Amniotic stem cell (primary cell): ENCODE measurements at regions not wholly inside any gene's neighbourhood (a gene's known extent, or its start where the extent isn't known, plus 50 kb on each side); places are given as distances from the start of the nearest gene placed in this dataset.
"Not testable (repeated sequence)": the region's sequence is repeated elsewhere in the genome, so short reads cannot be mapped to it uniquely, and the experiment has no call there.

Source experiments
- DNase-seq: peaks from one replicate; lab custom pipeline; 2025; lab: John Stamatoyannopoulos, UW

DNA sequence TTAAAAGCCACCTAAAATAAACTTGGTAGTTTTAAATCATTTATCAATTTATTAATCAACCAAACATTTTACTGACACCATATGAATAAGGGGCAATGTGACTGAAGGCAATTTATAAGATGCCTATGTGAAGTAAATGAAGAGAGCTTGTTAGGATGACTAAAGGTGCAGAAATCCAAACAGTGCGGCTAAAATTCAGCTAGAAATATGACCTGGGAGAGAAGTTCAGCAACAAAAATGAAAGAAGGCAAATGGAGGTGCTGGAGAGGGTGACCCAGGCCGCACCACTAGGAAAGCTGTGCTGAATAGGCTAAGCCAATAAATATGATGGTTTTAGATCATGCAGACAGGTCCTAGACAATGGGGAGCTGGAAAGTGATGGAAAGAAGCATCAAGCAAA, 403.7 kb downstream of the BTG1 start:
- DNase-seq = no peak

DNA sequence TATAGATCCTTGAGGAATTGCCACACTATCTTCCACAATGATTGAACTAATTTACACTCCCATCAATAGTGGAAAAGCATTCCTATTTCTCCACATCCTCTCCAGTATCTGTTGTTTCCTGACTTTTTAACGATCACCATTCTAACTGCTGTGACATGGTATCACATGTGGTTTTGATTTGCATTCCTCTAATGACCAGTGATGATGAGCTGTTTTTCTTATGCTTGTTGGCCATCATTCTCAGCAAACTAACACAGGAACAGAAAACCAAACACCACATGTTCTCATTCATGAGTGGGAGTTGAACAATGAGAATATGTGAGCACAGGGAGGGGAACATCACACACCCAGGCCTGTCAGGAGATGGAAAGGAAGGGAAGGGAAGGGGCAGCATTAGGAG, 411.8 kb downstream of the BTG1 start:
- not testable (repeated sequence) for DNase-seq

DNA sequence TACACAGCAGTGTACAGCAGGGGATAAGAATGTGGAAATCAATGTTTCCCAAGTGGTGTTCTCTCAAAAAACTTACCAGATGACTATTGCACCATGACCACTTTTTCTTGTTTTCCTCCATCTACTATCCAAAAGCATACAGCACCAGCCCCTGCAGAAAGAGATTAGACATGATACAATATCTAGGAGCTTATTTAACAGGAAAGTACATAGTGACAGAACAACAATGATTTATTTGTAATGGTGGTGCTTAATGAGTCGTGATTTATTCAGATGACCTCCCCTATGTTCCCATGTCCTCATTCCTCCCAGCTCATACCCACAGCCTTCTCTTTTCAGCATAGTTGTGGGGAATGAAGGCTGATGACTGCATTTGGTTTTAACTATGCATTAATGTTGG, 413.6 kb downstream of the BTG1 start:
- no peak for DNase-seq

DNA sequence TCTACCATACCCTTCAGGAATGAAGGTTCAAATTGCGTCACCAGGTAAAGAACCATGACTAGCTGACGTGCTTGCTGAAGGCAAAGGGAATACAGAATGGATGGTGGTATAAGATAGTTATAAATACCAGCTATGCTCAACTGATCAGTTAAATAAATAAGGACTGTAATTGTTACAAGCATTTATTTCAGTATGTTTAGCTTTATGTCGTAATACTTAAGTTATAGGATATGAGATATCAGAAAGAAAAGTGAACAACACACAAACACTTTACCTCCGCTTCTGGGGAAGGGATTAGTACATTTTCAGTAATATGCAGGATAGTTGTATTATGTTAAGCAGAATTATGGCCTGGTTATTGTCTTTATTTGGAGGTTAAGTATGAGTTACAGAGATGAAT, 416.1 kb downstream of the BTG1 start:
- no peak for DNase-seq

DNA sequence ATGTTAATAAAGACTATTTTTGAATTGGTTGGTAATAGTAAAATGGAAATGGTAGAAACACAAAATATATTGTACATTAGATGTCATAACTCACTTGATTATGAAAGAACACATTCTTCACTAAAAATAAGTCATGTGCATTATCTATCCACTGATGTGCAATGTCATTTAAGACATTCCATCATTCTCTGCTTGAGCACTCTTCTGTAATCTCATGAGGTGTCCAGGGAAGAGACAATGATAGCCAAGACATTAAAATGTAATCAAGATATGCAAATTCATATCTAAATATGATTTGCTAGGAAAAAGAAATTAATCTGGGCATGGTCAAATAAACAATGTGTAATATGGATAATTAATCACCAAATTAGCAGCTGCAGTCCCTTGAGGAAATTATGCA, 422.5 kb downstream of the BTG1 start:
- no peak for DNase-seq

DNA sequence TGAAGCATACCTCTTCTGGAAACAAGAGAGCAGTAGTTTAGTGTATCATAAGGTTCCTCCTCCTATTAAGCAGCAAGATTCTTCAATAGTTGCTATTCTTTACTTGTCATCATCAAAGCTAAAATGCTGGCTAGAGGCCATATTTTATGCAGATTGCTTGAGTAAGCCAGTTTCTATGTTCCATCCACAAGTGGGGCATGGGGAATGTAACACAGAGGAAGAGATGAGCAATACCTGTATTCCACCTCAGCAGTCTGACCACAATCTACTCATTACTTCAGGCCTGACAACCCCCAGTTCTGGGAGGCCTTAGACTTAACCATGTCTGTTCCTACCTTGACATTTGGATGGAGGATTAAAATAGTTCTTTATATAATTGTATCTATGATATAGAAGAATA, 423.6 kb downstream of the BTG1 start:
- DNase-seq = no peak

DNA sequence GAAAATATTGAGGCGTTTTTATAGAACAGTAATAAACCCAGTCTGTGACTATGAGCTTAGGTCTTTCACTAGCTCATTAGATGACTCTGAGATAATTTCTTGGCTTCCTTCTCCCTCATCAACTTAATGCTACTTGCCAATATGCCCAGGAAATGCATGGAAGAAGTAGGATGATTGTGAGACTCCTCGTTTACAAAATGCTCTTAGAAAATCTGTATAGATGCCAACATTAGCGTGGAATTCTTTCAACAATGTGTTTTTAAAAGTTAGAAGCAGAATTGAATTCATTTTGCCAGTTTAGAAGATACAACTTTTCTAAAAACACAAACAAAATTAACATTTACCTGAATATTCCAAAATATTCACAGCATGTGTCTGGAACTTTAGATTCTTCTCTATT, 424.6 kb downstream of the BTG1 start:
- no peak for DNase-seq

DNA sequence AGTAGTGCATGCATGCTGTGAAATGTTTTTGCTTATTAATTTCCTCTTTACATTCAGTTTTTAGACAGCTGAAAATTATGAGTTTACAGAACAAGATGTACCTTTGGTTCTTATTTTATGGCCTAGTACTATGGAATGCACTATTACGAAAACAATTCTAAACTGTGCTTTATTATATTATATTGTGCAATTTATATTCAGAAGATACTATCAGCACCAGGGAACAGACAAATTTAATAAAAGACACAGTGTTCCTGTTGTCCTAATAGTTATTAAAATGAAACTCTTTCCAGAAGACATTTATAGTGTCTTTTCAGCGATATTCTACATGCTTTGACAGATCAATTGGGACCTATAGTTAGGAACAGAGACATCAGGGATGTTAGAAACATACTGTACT, 427.3 kb downstream of the BTG1 start:
- DNase-seq = no peak

DNA sequence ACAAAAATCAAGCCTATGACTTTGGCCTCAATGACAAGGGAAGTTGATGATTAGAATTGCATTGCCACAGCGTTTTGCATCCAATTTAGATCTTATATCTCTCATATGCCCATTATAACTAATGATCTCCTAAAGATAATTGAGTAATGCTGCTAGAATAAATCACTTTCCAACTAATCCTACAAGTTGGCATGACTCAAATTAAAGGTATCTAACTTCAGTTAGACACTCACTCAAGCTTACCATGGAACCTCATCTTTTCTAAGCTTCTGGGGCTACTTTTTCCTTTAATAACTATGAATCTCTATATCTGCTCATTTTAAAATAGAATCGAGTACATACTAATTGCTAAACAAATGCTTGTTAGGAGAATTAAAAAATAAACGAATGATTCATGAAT, 427.8 kb downstream of the BTG1 start:
- no peak for DNase-seq

DNA sequence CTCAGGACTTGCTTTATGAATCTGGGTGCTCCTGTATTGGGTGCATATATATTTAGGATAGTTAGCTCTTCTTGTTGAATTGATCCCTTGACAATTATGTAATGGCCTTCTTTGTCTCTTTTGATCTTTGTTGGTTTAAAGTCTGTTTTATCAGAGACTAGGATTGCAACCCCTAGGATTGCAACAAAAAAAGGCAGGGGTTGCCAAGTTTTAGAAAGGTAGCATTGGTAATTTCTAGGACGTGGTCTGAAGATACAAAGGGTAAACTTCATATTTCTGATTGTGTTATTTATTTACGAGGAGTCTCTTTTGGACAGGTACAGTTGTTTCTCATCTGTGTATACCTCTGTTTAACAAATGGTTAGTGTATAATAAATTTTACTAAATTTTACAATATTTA, 433.7 kb downstream of the BTG1 start:
- not testable (repeated sequence) for DNase-seq

DNA sequence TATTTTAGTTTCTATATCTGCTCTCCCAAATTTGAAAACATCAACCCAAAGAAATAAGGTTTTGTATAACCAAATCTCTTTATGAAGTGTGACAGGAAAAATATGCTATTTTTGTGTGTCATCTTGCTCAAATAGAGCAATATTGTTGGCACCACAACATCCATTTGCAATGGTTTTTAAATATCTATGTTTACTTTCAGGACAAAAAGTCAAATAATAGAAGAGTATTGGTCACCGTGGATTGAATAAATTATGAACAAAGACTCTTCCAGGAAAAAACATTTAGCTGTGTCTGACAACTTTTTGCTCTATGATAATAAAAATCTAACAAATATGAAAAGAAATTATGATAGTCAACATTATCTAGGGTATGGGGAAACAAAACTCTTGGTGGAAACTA, 439.2 kb downstream of the BTG1 start:
- no peak for DNase-seq

DNA sequence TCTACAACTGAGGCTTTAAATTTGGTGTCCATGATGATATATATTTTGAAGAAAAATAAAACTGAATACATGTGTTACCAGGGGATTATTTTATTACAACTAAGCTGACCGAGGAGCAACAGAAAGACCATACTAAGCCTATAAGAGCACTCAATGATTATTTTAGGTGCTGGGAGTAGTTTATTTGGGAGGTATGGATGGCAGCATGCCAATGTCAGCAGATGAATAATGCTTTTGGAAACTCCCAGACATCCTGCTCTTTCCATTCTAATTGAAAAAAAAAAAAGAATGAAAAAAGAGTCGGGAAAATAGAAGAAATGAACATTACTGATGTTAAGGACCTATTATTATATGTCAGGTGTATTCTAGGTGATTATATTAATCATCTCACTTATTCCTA, 441.2 kb downstream of the BTG1 start:
- DNase-seq = peak; percentile 2

DNA sequence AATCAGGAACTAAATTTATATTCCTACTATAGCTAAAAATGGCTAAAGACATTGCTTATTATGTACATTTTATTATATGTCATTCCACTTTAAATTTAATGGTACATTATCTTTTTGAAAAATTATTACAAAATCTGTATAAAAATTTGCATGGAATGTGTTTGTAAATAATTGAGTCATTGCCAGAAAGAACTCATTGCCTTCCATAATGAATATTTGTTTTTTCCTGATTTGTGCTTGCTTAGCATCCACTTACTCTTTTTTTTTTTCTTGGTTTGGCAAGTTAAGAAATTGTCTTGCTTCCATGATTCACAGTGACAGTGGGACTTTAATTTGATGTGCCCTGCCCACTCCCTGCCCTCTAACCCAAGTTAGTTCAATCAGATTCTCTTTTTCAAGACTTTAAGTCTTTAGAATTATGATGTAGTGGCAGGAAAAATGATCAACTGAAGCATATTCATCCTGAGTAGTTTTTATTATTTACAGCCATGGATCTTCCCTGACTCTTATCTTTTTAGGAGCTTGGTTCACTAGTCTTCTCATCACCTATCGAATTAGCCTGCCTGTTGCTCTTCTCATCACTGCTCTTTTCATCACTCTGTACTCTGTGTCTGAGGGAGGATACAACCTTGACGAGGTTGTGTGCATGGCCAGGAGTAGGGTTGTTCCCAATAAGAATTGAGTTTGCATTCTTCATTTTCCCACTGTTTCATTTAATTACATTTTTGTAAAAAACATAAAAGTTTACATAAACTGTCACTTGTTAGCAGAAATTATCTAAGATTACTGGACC, 442.0 kb downstream of the BTG1 start:
- DNase-seq = no peak

DNA sequence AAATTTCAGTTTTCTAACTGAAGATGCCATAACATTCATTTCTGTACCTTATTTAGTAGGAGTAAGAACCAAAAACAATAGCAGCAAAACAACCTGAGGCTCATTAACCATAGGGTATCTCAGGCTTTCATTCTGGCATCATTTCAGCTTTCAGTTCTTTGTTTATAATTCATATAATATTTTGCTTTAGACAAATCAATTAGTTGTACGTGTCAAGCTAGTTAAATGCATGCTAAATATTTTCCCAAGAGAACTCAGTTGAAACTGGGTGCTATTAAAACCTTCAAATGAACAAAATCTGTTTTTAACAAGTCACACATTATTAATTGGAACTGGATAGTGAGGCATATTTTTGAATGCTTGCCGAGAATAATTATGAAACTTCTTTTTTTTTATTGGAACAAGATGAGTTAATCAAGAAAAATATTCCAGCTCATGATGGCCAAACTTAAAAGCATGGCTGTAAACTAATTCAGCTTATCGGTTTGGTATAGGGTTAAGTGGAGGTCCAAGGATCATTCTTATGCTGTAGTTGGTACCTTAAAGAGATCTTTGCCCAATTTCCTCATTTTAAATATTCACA, 442.7 kb downstream of the BTG1 start:
- DNase-seq = no peak

DNA sequence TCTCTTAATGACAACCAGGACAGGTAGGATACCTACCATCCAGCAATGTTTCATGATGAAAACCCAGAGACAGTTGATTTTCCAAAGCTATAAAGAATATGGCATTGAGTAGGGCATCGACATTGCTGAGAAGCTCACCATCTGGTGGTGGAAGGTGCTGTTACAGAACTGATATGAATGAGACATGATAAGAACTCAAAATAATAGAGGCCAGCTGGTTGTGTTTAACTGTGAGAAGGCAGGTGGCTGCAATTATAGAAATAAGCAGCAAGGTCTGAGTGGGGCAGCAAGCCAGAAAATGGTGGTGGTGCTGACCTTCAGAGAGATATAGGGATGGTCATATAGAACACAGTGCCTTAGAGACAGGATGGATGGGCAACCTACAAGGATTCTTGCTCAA, 449.7 kb downstream of the BTG1 start:
- DNase-seq = no peak

DNA sequence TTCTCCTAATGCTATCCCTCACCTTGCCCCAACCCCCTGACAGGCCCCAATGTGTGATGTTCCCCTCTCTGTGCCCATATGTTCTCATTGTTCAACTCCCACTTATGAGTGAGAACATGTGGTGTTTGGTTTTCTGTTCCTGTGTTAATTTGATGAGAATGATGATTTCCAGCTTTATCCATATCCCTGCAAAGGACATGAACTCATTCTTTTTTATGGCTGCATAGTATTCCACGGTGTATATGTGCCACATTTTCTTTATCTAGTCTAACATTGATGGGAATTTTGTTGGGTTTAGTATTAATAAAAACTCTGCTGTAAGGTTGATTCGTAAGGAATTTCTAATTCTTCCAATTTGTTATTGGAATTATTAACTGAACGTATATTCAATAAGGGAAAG, 450.2 kb downstream of the BTG1 start:
- DNase-seq = not testable (repeated sequence)

DNA sequence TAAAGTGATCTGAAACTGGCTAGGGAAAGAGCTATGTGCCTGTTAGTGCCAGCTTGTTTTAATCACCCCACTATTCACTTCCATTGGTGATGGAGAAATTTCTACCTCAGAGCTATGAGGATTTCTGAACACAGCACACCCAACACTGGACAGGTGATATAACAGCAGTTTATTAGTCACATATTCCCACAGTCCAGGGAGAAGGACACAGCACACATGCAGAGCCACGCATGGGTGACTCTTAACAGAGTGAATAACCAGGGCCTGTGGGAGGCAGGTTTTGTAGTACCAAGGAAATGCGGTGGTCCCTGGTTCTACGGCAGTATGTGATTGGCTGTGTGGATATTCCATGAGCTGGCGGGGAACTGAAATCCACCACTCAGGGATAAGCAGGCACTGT, 455.1 kb downstream of the BTG1 start:
- DNase-seq = no peak

DNA sequence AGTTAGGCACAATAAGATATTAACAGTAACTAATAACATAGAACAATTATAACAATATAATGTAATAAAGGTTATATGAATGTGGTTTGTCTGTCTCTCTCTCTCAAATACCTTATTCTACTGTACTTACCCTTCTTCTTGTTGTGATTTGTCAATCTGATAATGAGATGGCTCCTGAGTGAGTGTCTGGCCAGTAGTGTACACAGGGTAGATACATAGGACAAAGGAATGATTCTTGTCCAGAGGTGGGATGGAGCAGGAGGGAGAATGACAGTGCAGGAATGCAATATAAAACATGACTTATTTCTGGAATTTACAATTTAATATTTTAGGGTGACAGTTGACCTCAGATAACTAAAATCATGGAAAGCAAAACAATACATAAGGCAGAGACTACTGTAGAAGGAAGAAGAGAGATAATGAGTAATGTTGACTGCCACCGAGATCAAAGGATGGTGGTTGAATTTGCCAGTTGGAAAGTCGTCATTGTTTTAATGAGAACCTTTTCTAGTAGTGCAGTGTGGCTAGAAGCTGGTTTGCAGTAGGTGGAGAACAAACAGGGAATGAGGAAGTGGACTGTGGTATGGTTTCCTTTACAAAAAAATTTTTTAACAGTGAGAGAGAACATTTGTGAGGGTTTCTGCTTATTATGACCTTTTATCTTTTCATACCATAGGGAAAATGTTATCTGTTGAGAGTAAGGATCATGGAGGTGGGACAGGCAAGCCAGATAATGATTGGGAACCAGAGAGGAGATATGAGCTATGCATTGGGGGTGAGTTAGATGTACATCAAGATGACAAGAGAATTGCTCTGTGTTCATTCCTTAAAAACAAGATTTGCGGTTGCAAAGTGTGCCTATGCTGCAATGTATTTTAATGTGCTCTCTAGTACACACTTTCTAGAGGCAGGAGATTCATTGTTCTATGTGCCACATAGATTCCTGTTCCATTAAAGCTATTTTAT, 458.3 kb downstream of the BTG1 start:
- no peak for DNase-seq

DNA sequence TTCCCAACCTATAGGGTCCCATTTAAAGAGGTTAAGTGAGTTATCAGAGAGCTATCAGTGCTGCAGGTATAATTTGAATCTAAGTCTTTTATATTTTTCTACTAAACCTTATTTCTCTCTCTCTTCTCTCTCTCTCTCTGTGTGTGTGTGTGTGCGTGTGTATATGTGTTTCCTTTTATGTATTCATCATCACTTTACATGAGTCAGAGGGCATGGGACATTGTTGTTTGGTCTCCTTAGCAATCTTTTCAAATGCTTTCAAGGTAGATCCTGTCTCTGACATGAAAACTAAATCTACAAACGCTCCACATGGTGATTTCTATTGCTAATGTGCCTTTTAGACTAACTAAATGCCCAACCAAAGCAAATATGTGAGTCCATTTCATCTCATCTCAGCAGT, 459.7 kb downstream of the BTG1 start:
- DNase-seq = no peak

DNA sequence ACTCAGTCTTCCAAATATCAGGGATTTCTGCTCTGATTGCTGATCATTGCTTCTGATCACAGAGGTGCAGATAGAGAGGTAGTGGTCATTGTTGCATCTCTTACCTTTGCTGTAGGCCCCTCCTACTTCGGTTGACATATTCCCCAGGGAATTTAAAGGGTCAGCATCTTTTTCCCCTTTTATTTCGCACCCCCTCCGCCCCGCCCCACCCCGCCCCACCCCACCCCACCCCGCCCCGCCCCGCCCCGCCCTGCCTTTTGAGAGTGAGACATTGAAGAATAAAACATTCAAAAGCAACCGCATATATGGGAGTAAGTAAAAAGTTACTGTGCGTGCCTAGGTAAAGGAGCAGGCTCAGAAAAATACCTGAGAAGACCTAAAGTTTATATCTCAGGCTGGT, 463.9 kb downstream of the BTG1 start:
- DNase-seq = no peak

DNA sequence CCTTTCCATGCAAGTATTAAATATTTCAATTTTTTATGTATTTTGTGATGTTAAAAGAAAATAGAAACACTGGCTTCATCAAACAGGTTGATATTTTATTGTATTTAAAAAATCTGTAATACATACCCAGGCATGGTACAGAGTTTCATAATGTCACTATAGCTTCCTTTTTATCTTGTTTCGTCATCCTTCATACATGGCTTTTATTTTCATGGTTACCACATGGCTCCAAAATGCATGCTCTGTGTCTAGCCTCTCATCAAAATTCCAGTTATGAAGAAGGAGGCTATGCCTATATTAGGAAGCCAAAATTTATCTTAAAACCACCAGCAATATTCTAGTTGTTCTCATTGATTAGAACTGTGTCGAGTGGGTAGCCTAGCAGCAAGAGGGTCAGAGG, 464.8 kb downstream of the BTG1 start:
- DNase-seq = no peak

DNA sequence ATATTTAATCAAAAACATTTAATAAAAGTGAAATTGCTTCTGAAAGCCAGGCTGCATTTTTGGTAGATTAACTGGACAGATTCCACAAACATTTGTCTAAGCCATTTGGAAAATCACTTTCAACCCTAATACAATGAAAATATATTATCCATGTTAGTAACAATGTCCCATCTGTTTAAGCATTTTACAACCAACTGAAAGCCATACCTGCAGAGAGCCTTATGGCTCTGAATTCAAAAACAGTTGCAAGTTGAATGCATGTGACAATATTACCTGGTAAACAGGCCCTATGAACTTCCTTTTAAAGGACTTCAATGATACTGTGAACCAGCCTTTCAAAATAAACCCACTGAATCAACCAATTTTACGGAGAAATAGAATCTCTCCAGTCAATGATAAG, 468.1 kb downstream of the BTG1 start:
- no peak for DNase-seq

DNA sequence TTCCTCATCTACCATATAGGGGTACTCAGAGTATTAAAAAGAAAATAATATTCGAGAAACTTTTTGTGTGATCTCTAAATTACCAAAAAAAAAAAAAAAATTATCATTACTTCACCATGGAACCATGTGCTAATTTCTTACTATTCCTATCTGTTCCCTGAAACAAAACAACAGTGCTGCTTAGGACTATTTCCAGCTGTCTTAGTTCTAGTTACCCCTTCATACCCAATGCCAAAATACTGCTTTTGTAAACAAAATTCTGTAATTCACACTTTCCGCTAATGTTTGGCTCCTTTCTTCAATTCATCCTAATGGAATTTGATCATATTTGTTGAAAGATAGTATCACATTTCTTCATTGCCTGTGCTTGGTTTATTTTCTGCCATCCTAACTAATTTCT, 470.2 kb downstream of the BTG1 start:
- DNase-seq = no peak
